ENCODE measurements at regions not wholly inside any gene's neighbourhood (a gene's known extent, or its start where the extent isn't known, plus 50 kb on each side); places are given as distances from the start of the nearest gene placed in this dataset.
"Not testable (repeated sequence)": the region's sequence is repeated elsewhere in the genome, so short reads cannot be mapped to it uniquely, and the experiment has no call there.

GRCh38 chr1:199832451-199832850, 195.1 kb upstream of the NR5A2 start:
- no peak overlapping the region for H3K27ac ChIP-seq
- no peak overlapping the region for H3K4me3 ChIP-seq (IDR thresholded peaks at IDR 0.05; ENCODE audit: insufficient read depth, low read depth, low read length)
- H3K4me2 ChIP-seq: no peak overlapping the region
- H3K79me2 ChIP-seq (ENCODE audit: insufficient read depth, low read depth): no peaks in the 10 kb centered on the region
- H2AFZ ChIP-seq (ENCODE audit: low read depth): no peak overlapping the region
- no peak for TF ChIP-seq CTCF (conservative IDR thresholded peaks at IDR 0.05; ENCODE audit: low read depth, low read length)
- H4K20me1 ChIP-seq (ENCODE audit: insufficient read depth): no peaks in the 10 kb centered on the region
- H3K9ac ChIP-seq: no peak overlapping the region
- H3K36me3 ChIP-seq (ENCODE audit: insufficient read depth): no peaks in the 10 kb centered on the region
- H3K4me1 ChIP-seq (ENCODE audit: low read depth, poor library complexity, severe bottlenecking): no peaks in the 10 kb centered on the region
- H3K27me3 ChIP-seq (ENCODE audit: insufficient read depth, low read depth): no peaks in the 10 kb centered on the region

- no peak for TF ChIP-seq CTCF (conservative IDR thresholded peaks at IDR 0.05; ENCODE audit: low read depth, low read length)
- H3K79me2 ChIP-seq (ENCODE audit: insufficient read depth, low read depth): no peaks in the 10 kb centered on the region
- H3K4me2 ChIP-seq: no peak overlapping the region
- H2AFZ ChIP-seq (ENCODE audit: low read depth): no peak overlapping the region
- H3K36me3 ChIP-seq (ENCODE audit: insufficient read depth): no peaks in the 10 kb centered on the region
- no peak overlapping the region for H3K4me3 ChIP-seq (IDR thresholded peaks at IDR 0.05; ENCODE audit: insufficient read depth, low read depth, low read length)
- H3K27me3 ChIP-seq (ENCODE audit: insufficient read depth, low read depth): no peaks in the 10 kb centered on the region
- no peak overlapping the region for H3K9ac ChIP-seq
- no peaks in the 10 kb centered on the region for H4K20me1 ChIP-seq (ENCODE audit: insufficient read depth)
- H3K4me1 ChIP-seq (ENCODE audit: low read depth, poor library complexity, severe bottlenecking): no peaks in the 10 kb centered on the region
- no peak overlapping the region for H3K27ac ChIP-seq
Measured at GRCh38 chr1:199834711-199835110, 192.8 kb upstream of the NR5A2 start.

GRCh38 chr1:199836430-199836829, 191.1 kb upstream of the NR5A2 start:
- H2AFZ ChIP-seq (ENCODE audit: low read depth): no peak overlapping the region

GRCh38 chr1:199837321-199837720, 190.2 kb upstream of the NR5A2 start:
- H4K20me1 ChIP-seq (ENCODE audit: insufficient read depth): no peaks in the 10 kb centered on the region
- no peak overlapping the region for H3K4me3 ChIP-seq (IDR thresholded peaks at IDR 0.05; ENCODE audit: insufficient read depth, low read depth, low read length)
- no peaks in the 10 kb centered on the region for H3K79me2 ChIP-seq (ENCODE audit: insufficient read depth, low read depth)
- H3K9ac ChIP-seq: no peak overlapping the region
- H3K27me3 ChIP-seq (ENCODE audit: insufficient read depth, low read depth): no peaks in the 10 kb centered on the region
- H3K36me3 ChIP-seq (ENCODE audit: insufficient read depth): no peaks in the 10 kb centered on the region
- no peak for TF ChIP-seq CTCF (conservative IDR thresholded peaks at IDR 0.05; ENCODE audit: low read depth, low read length)
- H3K4me2 ChIP-seq: no peak overlapping the region
- H3K4me1 ChIP-seq (ENCODE audit: low read depth, poor library complexity, severe bottlenecking): no peaks in the 10 kb centered on the region
- no peak overlapping the region for H3K27ac ChIP-seq
- no peak overlapping the region for H2AFZ ChIP-seq (ENCODE audit: low read depth)

More at GRCh38 chr1:199836430-199836829, 191.1 kb upstream of the NR5A2 start:
- Histone ChIP-seq H3K36me3 (ENCODE audit: insufficient read depth) (no peaks in the 10 kb centered on the region), H3K4me3 (IDR thresholded peaks at IDR 0.05; ENCODE audit: insufficient read depth, low read depth, low read length) (no peak overlapping the region), H3K27me3 (ENCODE audit: insufficient read depth, low read depth) (no peaks in the 10 kb centered on the region), H3K4me1 (ENCODE audit: low read depth, poor library complexity, severe bottlenecking) (no peaks in the 10 kb centered on the region), H3K9ac (no peak overlapping the region), H3K79me2 (ENCODE audit: insufficient read depth, low read depth) (no peaks in the 10 kb centered on the region), H3K27ac (no peak overlapping the region), H3K4me2 (no peak overlapping the region), H4K20me1 (ENCODE audit: insufficient read depth) (no peaks in the 10 kb centered on the region)
- no peak for TF ChIP-seq CTCF (conservative IDR thresholded peaks at IDR 0.05; ENCODE audit: low read depth, low read length)

- not testable (repeated sequence) for H3K4me1 ChIP-seq (ENCODE audit: low read depth, poor library complexity, severe bottlenecking); H2AFZ ChIP-seq (ENCODE audit: low read depth); H3K27me3 ChIP-seq (ENCODE audit: insufficient read depth, low read depth); H3K4me3 ChIP-seq (IDR thresholded peaks at IDR 0.05; ENCODE audit: insufficient read depth, low read depth, low read length); H3K27ac ChIP-seq; H3K9ac ChIP-seq; H3K4me2 ChIP-seq; H3K79me2 ChIP-seq (ENCODE audit: insufficient read depth, low read depth); H3K36me3 ChIP-seq (ENCODE audit: insufficient read depth); H4K20me1 ChIP-seq (ENCODE audit: insufficient read depth)
Measured at GRCh38 chr1:199839608-199840007, 187.9 kb upstream of the NR5A2 start.

GRCh38 chr1:199843096-199843495, 184.4 kb upstream of the NR5A2 start:
- H3K27ac ChIP-seq; H3K27me3 ChIP-seq (ENCODE audit: insufficient read depth, low read depth); H4K20me1 ChIP-seq (ENCODE audit: insufficient read depth); H3K9ac ChIP-seq; H3K4me3 ChIP-seq (IDR thresholded peaks at IDR 0.05; ENCODE audit: insufficient read depth, low read depth, low read length); H3K36me3 ChIP-seq (ENCODE audit: insufficient read depth); H3K79me2 ChIP-seq (ENCODE audit: insufficient read depth, low read depth); H2AFZ ChIP-seq (ENCODE audit: low read depth); H3K4me1 ChIP-seq (ENCODE audit: low read depth, poor library complexity, severe bottlenecking); H3K4me2 ChIP-seq: not testable (repeated sequence)
